ENCODE measurements at regions not wholly inside any gene's neighbourhood (a gene's known extent, or its start where the extent isn't known, plus 50 kb on each side); places are given as distances from the start of the nearest gene placed in this dataset.

DNA sequence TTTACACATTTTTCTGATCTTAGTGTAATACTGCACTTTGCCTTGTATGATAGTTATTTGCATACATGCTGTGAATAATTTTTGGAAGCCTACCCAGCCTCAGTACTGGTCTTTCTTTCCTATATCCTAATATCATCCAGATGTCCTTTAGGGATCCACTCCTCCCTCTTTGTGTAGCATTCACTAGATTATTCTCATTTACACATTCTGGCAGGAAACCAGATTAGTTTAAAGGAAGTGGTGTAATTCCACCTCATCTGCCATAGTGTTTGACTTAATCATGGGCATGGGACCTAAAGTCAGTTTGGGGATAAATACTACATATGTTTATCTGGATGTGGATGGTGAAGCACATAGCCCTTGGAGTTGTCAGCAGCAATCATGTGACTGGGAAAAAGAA is 444.9 kb upstream of the MAP2 start:
- no peak for TF ChIP-seq POLR2AphosphoS5 (IDR thresholded peaks at IDR 0.05)
- TF ChIP-seq EZH2 (IDR thresholded peaks at IDR 0.05; ENCODE audit: borderline replicate concordance, insufficient read depth, low read length, poor library complexity, severe bottlenecking), result no peak
- TF ChIP-seq, protein P1, sequence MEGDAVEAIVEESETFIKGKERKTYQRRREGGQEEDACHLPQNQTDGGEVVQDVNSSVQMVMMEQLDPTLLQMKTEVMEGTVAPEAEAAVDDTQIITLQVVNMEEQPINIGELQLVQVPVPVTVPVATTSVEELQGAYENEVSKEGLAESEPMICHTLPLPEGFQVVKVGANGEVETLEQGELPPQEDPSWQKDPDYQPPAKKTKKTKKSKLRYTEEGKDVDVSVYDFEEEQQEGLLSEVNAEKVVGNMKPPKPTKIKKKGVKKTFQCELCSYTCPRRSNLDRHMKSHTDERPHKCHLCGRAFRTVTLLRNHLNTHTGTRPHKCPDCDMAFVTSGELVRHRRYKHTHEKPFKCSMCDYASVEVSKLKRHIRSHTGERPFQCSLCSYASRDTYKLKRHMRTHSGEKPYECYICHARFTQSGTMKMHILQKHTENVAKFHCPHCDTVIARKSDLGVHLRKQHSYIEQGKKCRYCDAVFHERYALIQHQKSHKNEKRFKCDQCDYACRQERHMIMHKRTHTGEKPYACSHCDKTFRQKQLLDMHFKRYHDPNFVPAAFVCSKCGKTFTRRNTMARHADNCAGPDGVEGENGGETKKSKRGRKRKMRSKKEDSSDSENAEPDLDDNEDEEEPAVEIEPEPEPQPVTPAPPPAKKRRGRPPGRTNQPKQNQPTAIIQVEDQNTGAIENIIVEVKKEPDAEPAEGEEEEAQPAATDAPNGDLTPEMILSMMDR (IDR thresholded peaks at IDR 0.05; ENCODE audit: poor library complexity, severe bottlenecking), result no peak
